Spleen (tissue), 7 donors: ENCODE measurements at regions not wholly inside any gene's neighbourhood (a gene's known extent, or its start where the extent isn't known, plus 50 kb on each side); places are given as distances from the start of the nearest gene placed in this dataset.

Experiments
- CTCF ChIP-seq, 11 experiments: fragments of 200-600 bp in 7 of 11; fragments of 450-650 bp in 4 of 11; sonication (generic) in 4 of 11; IDR thresholded peaks in 8 of 11; conservative IDR thresholded peaks in 3 of 11; 1 replicate in 7 of 11; 2 replicates in 4 of 11; pipeline versions ENCODE4 v1.4.0 to v1.8.0; 2016 to 2021; ENCODE audit warnings: antibody characterized with exemption in 11 of 11, inconsistent platforms in 4 of 11, mild to moderate bottlenecking in 1 of 11
- POLR2A ChIP-seq, 3 donors: fragments of 450-650 bp; IDR thresholded peaks; one replicate each; pipeline ENCODE4 v1.5.1; 2017; ENCODE audit warnings: antibody characterized with exemption in 3 of 3, mild to moderate bottlenecking in 1 of 3
- POLR2AphosphoS5 ChIP-seq, 3 donors: sonication (generic); formaldehyde crosslinking; IDR thresholded peaks; one replicate each; pipeline ENCODE4 v1.5.1; 2017; ENCODE audit warnings: antibody characterized with exemption in 3 of 3
- donor health status: DM: no; HTN: no; CAD: no; lungs with moderate emphysema.
- donor health status: DM: no; HTN: no; CAD: no.
- donor health status: DM: no; HTN: no; CAD: no.

GRCh38 chr11:131038597-131038996 lies 122.3 kb upstream of the SNX19 start:
- no peak for TF ChIP-seq POLR2A (IDR thresholded peaks at IDR 0.05)
- no peak for TF ChIP-seq CTCF (IDR thresholded peaks at IDR 0.05 in 8 of 11, conservative IDR thresholded peaks at IDR 0.05 in 3 of 11)
- TF ChIP-seq POLR2AphosphoS5 (IDR thresholded peaks at IDR 0.05), result no peak
